ENCODE measurements at regions not wholly inside any gene's neighbourhood (a gene's known extent, or its start where the extent isn't known, plus 50 kb on each side); places are given as distances from the start of the nearest gene placed in this dataset.

DNA sequence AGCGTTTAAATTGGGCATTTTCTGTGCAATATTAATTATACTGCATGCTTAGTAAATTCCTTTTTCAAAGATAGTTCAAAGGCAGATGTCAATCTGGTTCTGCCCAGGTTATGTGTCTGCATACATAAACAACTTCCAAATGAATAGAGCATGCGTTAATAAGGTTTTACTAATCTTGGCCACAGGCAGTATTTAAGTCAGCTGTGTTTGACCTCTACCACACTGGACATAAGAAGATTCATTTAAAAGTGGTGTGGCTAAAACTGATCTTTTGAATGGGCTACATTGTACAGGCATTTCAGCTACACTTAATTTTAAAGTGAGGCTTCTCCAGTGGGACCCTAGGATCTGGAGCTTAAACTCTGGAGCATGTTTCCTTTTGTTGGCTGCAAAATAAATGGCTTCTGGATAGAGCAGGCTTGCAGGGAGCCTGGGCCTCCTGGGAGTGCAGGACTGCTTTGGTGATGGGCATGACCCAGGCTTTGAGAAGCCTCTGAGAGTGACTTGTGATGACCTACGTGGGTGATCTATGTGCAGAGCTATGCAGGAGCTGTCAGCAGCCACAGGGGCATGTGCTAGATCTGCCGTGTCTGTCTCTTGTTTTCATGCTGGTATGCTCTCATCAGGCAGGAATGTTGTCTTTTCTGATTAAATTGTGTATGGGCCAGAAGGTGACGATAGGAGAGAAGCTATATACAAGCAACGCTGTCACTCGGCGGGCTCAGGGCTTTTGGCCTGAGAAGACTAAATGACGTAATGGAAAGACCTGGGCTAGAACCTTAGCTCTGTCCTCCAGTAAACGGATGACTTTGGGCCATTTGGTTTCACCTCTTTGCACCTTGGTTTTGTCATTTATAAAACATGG, 331.2 kb downstream of the QKI start:
- dilution Hi-C loops (cut with HindIII; ENCODE audit: low sequenced_read_pairs, unreplicated experiment): no loop called here
- in situ Hi-C loops (cut with MboI; ENCODE audit: low sequenced_read_pairs): no loop called here
- no peak overlapping the region for H2AK5ac ChIP-seq (ENCODE audit: low read depth, low read length)
- H4K91ac ChIP-seq (ENCODE audit: insufficient read depth, low read depth, low read length): no peak overlapping the region; the same call in 1 of the 2 replicates
- H4K8ac ChIP-seq (ENCODE audit: low read depth in 2 of 2, low read length in 2 of 2): no peak overlapping the region
- H3K9ac ChIP-seq (ENCODE audit: low read depth, low read length): no peak overlapping the region
- 0% methylated on average over 1 of the region's 10 CpGs; no CpG with 5 or more reads in 1 of the 2 experiments for WGBS, 2 experiments (ENCODE audit: extremely low coverage in 2 of 2, insufficient read length in 1 of 2)
- H3K4me1 ChIP-seq (ENCODE audit: control insufficient read depth, insufficient read depth, low read length): peaks cover 4% of the 10 kb centered on the region
- no peak overlapping the region for H3K4me3 ChIP-seq (ENCODE audit: insufficient read depth, low read depth, low read length)
- H2AK9ac ChIP-seq (replicated peaks; ENCODE audit: low read depth, low read length, poor library complexity): no peak overlapping the region
- peaks cover 3% of the 10 kb centered on the region; the same call in 1 of the 2 replicates for H3K9me1 ChIP-seq (ENCODE audit: insufficient read depth, low read length)
- no peaks in the 10 kb centered on the region for H4K20me1 ChIP-seq (ENCODE audit: insufficient read depth, low read length)
- peak; percentile 98 for ATAC-seq (ENCODE audit: low read depth)
- H3K4ac ChIP-seq (ENCODE audit: low read depth, low read length): no peak overlapping the region; the same call in 1 of the 2 replicates
- peak overlapping the region; percentile 28; the same call in 1 of the 2 replicates for H2BK120ac ChIP-seq (ENCODE audit: low read depth, low read length)
- H3K56ac ChIP-seq (ENCODE audit: extremely low read depth, insufficient read depth, low read length): no peak overlapping the region
- H2BK20ac ChIP-seq (ENCODE audit: low read depth, low read length): no peak overlapping the region
- no peaks in the 10 kb centered on the region for H3K27me3 ChIP-seq (ENCODE audit: control insufficient read depth, insufficient read depth, low read length)
- H3K23ac ChIP-seq (ENCODE audit: low read depth, low read length): no peak overlapping the region
- intact Hi-C loops (cut with micrococcal nuclease): loop anchor here (1.0 to 5.0 kb wide), 3 partner anchors 115 to 328 kb away; no protein-coding TSS in a partner anchor
- H2BK15ac ChIP-seq (ENCODE audit: low read depth, low read length): no peak overlapping the region
- H3K36me3 ChIP-seq (ENCODE audit: control insufficient read depth, insufficient read depth, low read length): no peaks in the 10 kb centered on the region
- DNase-seq: peak; percentile 92
- H2BK5ac ChIP-seq (ENCODE audit: low read depth, low read length, poor library complexity, severe bottlenecking): no peak overlapping the region
- no peak overlapping the region for H2AFZ ChIP-seq (replicated peaks; ENCODE audit: low read length, poor library complexity)
- H3K27ac ChIP-seq (ENCODE audit: insufficient read depth, low read length): no peak overlapping the region
- H3K9me3 ChIP-seq (ENCODE audit: control insufficient read depth, insufficient read depth, low read length): no peaks in the 10 kb centered on the region
- H3K18ac ChIP-seq (ENCODE audit: low read depth, low read length): peak overlapping the region; percentile 13; the same call in 1 of the 2 replicates
- ChIA-PET POLR2A (ENCODE audit: unreplicated experiment) (interaction anchor here (1.0 kb wide), 1 partner anchor 15 kb away, joined by 3 read pairs; no protein-coding TSS in a partner anchor), CTCF (interaction anchor here (0.5 to 1.6 kb wide), 2 partner anchors 20 to 29 kb away, joined by 5 to 6 read pairs; no protein-coding TSS in a partner anchor)
- TF ChIP-seq BHLHE40 (IDR thresholded peaks at IDR 0.05; ENCODE audit: low read depth, low read length) (peak; percentile 87), MXI1 (IDR thresholded peaks at IDR 0.05; ENCODE audit: borderline replicate concordance, low read depth, low read length) (peak; percentile 86), RFX5 (IDR thresholded peaks at IDR 0.05; ENCODE audit: low read depth, low read length) (no peak), MAFK (IDR thresholded peaks at IDR 0.05; ENCODE audit: low read depth, low read length) (no peak), RAD21 (IDR thresholded peaks at IDR 0.05; ENCODE audit: low read length) (0 out of 2 replicates have a peak, but pooled peaks have one; percentile 2), POLR2A (IDR thresholded peaks at IDR 0.05; ENCODE audit: low read depth, low read length) (no peak), NFE2L2 (IDR thresholded peaks at IDR 0.05; ENCODE audit: low read depth, low read length) (no peak)
- TF ChIP-seq, protein P1, sequence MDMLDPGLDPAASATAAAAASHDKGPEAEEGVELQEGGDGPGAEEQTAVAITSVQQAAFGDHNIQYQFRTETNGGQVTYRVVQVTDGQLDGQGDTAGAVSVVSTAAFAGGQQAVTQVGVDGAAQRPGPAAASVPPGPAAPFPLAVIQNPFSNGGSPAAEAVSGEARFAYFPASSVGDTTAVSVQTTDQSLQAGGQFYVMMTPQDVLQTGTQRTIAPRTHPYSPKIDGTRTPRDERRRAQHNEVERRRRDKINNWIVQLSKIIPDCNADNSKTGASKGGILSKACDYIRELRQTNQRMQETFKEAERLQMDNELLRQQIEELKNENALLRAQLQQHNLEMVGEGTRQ (IDR thresholded peaks at IDR 0.05; ENCODE audit: low read depth, low read length): 0 out of 2 replicates have a peak, but pooled peaks have one; percentile 2
- TF ChIP-seq, protein P2, sequence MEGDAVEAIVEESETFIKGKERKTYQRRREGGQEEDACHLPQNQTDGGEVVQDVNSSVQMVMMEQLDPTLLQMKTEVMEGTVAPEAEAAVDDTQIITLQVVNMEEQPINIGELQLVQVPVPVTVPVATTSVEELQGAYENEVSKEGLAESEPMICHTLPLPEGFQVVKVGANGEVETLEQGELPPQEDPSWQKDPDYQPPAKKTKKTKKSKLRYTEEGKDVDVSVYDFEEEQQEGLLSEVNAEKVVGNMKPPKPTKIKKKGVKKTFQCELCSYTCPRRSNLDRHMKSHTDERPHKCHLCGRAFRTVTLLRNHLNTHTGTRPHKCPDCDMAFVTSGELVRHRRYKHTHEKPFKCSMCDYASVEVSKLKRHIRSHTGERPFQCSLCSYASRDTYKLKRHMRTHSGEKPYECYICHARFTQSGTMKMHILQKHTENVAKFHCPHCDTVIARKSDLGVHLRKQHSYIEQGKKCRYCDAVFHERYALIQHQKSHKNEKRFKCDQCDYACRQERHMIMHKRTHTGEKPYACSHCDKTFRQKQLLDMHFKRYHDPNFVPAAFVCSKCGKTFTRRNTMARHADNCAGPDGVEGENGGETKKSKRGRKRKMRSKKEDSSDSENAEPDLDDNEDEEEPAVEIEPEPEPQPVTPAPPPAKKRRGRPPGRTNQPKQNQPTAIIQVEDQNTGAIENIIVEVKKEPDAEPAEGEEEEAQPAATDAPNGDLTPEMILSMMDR (conservative IDR thresholded peaks at IDR 0.05; ENCODE audit: low read depth, low read length): no peak
- TF ChIP-seq, protein P3, sequence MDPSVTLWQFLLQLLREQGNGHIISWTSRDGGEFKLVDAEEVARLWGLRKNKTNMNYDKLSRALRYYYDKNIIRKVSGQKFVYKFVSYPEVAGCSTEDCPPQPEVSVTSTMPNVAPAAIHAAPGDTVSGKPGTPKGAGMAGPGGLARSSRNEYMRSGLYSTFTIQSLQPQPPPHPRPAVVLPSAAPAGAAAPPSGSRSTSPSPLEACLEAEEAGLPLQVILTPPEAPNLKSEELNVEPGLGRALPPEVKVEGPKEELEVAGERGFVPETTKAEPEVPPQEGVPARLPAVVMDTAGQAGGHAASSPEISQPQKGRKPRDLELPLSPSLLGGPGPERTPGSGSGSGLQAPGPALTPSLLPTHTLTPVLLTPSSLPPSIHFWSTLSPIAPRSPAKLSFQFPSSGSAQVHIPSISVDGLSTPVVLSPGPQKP (IDR thresholded peaks at IDR 0.05; ENCODE audit: borderline replicate concordance, low read depth, low read length): no peak
- BruUV-seq (replicated peaks): no TSS peak
- no peak overlapping the region for H3K14ac ChIP-seq (replicated peaks; ENCODE audit: low read depth, low read length)
- no peaks in the 10 kb centered on the region for H3K79me1 ChIP-seq (ENCODE audit: low read depth in 1 of 2, low read length in 2 of 2)
- H4K5ac ChIP-seq (ENCODE audit: low read depth, low read length): no peak overlapping the region
- no peak overlapping the region; the same call in 1 of the 2 replicates for H3K4me2 ChIP-seq (ENCODE audit: low read depth, low read length)

Measured in IMR-90 (cell line).